Fibroblast of lung (primary cell): ENCODE measurements at regions not wholly inside any gene's neighbourhood (a gene's known extent, or its start where the extent isn't known, plus 50 kb on each side); places are given as distances from the start of the nearest gene placed in this dataset.

Experiments
- DNase-seq, 2 donors: peaks; one replicate each; pipeline versions ENCODE4 v3.0.0 to v3.0.0-alpha.2; 2010; ENCODE audit warnings: low read depth in 2 of 2
- H2AFZ ChIP-seq: 2 replicates; pipeline ENCODE4 v1.5.1; 2012; ENCODE audit warnings: low read length, control low read depth, inconsistent platforms
- H3K27ac ChIP-seq: 2 replicates; pipeline ENCODE4 v1.5.1; 2011; ENCODE audit warnings: low read length, control low read depth; ENCODE audit not compliant: insufficient read depth
- H3K27me3 ChIP-seq: 2 replicates; pipeline ENCODE4 v1.5.1; 2011; ENCODE audit warnings: mild to moderate bottlenecking, low read length; ENCODE audit not compliant: control insufficient read depth, insufficient read depth
- H3K36me3 ChIP-seq: 2 replicates; pipeline ENCODE4 v1.5.1; 2011; ENCODE audit warnings: low read length; ENCODE audit not compliant: control insufficient read depth, insufficient read depth
- H3K4me1 ChIP-seq: 2 replicates; pipeline ENCODE4 v1.5.1; 2011; ENCODE audit warnings: low read length; ENCODE audit not compliant: control insufficient read depth, insufficient read depth; ENCODE audit errors: extremely low read depth
- H3K4me2 ChIP-seq: 2 replicates; pipeline ENCODE4 v1.5.1; 2011; ENCODE audit warnings: low read length, control low read depth; ENCODE audit not compliant: insufficient read depth; ENCODE audit errors: extremely low read depth
- H3K4me3 ChIP-seq, 4 experiments: fragments of 200-600 bp in 1 of 4; sonication (generic) in 1 of 4; replicated peaks in 1 of 4; 2 replicates each; pipeline ENCODE4 v1.5.1; 2011 to 2016; ENCODE audit warnings: low read length in 4 of 4, low read depth in 3 of 4, mild to moderate bottlenecking in 3 of 4, control low read depth in 2 of 4, inconsistent platforms in 1 of 4, mixed read lengths in 1 of 4; ENCODE audit not compliant: insufficient read depth in 1 of 4; ENCODE audit errors: control extremely low read depth in 1 of 4
- H3K79me2 ChIP-seq: 2 replicates; pipeline ENCODE4 v1.5.1; 2012; ENCODE audit warnings: mild to moderate bottlenecking, low read length, inconsistent platforms; ENCODE audit not compliant: control insufficient read depth, insufficient read depth
- H3K9ac ChIP-seq: 2 replicates; pipeline ENCODE4 v1.5.1; 2011; ENCODE audit warnings: mild to moderate bottlenecking, low read length, control low read depth; ENCODE audit not compliant: insufficient read depth
- H3K9me3 ChIP-seq: 2 replicates; pipeline ENCODE4 v1.5.1; 2012; ENCODE audit warnings: low read depth, low read length; ENCODE audit not compliant: control insufficient read depth, insufficient read depth
- H4K20me1 ChIP-seq: 2 replicates; pipeline ENCODE4 v1.5.1; 2011; ENCODE audit warnings: low read length; ENCODE audit not compliant: control insufficient read depth, insufficient read depth; ENCODE audit errors: extremely low read depth
- CTCF ChIP-seq, 2 donors: IDR thresholded peaks in 1 of 2; conservative IDR thresholded peaks in 1 of 2; 1 replicate in 1 of 2; 2 replicates in 1 of 2; pipeline ENCODE4 v1.5.1; 2011 to 2012; ENCODE audit warnings: low read length in 2 of 2, control low read depth in 1 of 2, inconsistent platforms in 1 of 2, low read depth in 1 of 2, mild to moderate bottlenecking in 1 of 2
- EZH2 ChIP-seq: IDR thresholded peaks from 2 replicates; pipeline ENCODE4 v1.5.1; 2012; ENCODE audit warnings: low read length, control low read depth, mild to moderate bottlenecking; ENCODE audit errors: missing control alignments

GRCh38 chr10:128254476-128254875, 128.3 kb upstream of the MKI67 start:
- Histone ChIP-seq H3K4me1 (no peaks in the 10 kb centered on the region), H3K36me3 (no peaks in the 10 kb centered on the region), H4K20me1 (no peaks in the 10 kb centered on the region), H3K9me3 (no peaks in the 10 kb centered on the region), H3K9ac (no peak overlapping the region), H3K27me3 (no peaks in the 10 kb centered on the region), H3K27ac (no peak overlapping the region), H2AFZ (no peak overlapping the region), H3K79me2 (no peaks in the 10 kb centered on the region), H3K4me3 (no peak overlapping the region), H3K4me2 (no peak overlapping the region)
- no peak for DNase-seq
- no peak for TF ChIP-seq CTCF (conservative IDR thresholded peaks at IDR 0.05 in 1 of 2, IDR thresholded peaks at IDR 0.05 in 1 of 2; ENCODE audit: low read depth in 1 of 2, low read length in 2 of 2)
- TF ChIP-seq EZH2: no peak

DNA sequence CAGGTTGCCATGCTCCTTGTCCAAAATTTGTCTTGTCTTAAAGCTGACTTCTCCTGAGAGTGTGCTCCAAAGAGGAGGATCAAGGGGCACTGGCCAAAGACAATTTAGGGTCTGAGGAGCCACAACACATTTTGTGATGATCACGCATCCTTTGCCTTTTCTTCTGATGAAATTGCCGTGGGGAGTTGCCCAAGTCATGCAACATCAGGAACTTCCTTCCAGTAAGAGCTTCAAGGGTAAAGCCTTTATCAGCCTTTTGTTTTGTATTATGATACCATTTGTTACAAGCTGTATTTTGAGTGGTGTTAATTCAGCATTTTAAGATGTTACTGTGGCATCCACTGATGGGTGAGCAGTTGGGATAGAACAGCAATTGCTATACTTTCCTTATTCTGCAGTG, 131.2 kb upstream of the MKI67 start:
- Histone ChIP-seq H3K4me3 (no peak overlapping the region), H3K27ac (no peak overlapping the region), H2AFZ (no peak overlapping the region), H4K20me1 (no peaks in the 10 kb centered on the region), H3K9ac (no peak overlapping the region), H3K27me3 (no peaks in the 10 kb centered on the region), H3K4me1 (no peaks in the 10 kb centered on the region), H3K9me3 (no peaks in the 10 kb centered on the region), H3K4me2 (no peak overlapping the region), H3K36me3 (no peaks in the 10 kb centered on the region), H3K79me2 (no peaks in the 10 kb centered on the region)
- TF ChIP-seq CTCF (conservative IDR thresholded peaks at IDR 0.05 in 1 of 2, IDR thresholded peaks at IDR 0.05 in 1 of 2; ENCODE audit: low read depth in 1 of 2, low read length in 2 of 2) (no peak), EZH2 (no peak)
- DNase-seq: no peak

- H3K4me2 ChIP-seq: no peak overlapping the region
- H3K4me1 ChIP-seq: no peaks in the 10 kb centered on the region
- no peaks in the 10 kb centered on the region for H3K9me3 ChIP-seq
- no peaks in the 10 kb centered on the region for H3K79me2 ChIP-seq
- DNase-seq: no peak
- H3K27me3 ChIP-seq: no peaks in the 10 kb centered on the region
- H3K9ac ChIP-seq: no peak overlapping the region
- H3K27ac ChIP-seq: no peak overlapping the region
- H3K36me3 ChIP-seq: no peaks in the 10 kb centered on the region
- no peak overlapping the region for H2AFZ ChIP-seq
- no peak overlapping the region for H3K4me3 ChIP-seq
- TF ChIP-seq CTCF (conservative IDR thresholded peaks at IDR 0.05 in 1 of 2, IDR thresholded peaks at IDR 0.05 in 1 of 2; ENCODE audit: low read depth in 1 of 2, low read length in 2 of 2) (no peak), EZH2 (no peak)
- H4K20me1 ChIP-seq: no peaks in the 10 kb centered on the region
Observed at GRCh38 chr10:128258421-128258976, 132.3 kb upstream of the MKI67 start.
